WTC11 (cell line): ENCODE measurements at regions not wholly inside any gene's neighbourhood (a gene's known extent, or its start where the extent isn't known, plus 50 kb on each side); places are given as distances from the start of the nearest gene placed in this dataset.

Source experiments
- ATAC-seq: fragments of 200-7000 bp; cut with Tn5 transposase; 2 replicates; pipeline ENCODE4 v1.10.0; 2021; ENCODE audit warnings: mild to moderate bottlenecking, moderate library complexity
- CTCF ChIA-PET: fragments of 300-600 bp; sonication (Branson Sonifier 250); formaldehyde crosslinking; loops from one replicate; lab custom pipeline; 2021; ENCODE audit warnings: antibody characterized with exemption; lab: Charles Lee
- POLR2A ChIA-PET: fragments of 350-600 bp; sonication (Branson Sonifier 250); formaldehyde crosslinking; loops from one replicate; lab custom pipeline; 2021; ENCODE audit warnings: antibody characterized with exemption; lab: Charles Lee
- DNase-seq: peaks from one replicate; pipeline ENCODE4 v3.0.0; 2021; ENCODE audit warnings: low spot score
- H3K27ac Mint-ChIP-seq: 2 replicates; pipeline ENCODE4 v1.8.0; 2021; ENCODE audit warnings: mixed read lengths
- H3K27me3 Mint-ChIP-seq: 2 replicates; pipeline ENCODE4 v1.8.0; 2021; ENCODE audit warnings: low read depth, mild to moderate bottlenecking, moderate library complexity, mixed read lengths
- H3K36me3 Mint-ChIP-seq: 2 replicates; pipeline ENCODE4 v1.8.0; 2021; ENCODE audit warnings: mixed read lengths
- H3K4me1 Mint-ChIP-seq: 2 replicates; pipeline ENCODE4 v1.8.0; 2022; ENCODE audit warnings: mixed read lengths
- H3K4me3 Mint-ChIP-seq: 2 replicates; pipeline ENCODE4 v1.8.0; 2021; ENCODE audit warnings: mild to moderate bottlenecking, moderate library complexity, mixed read lengths
- H3K9me3 Mint-ChIP-seq: 2 replicates; pipeline ENCODE4 v1.8.0; 2021; ENCODE audit warnings: mixed read lengths
- CREB1 ChIP-seq: sonication (generic); formaldehyde crosslinking; IDR thresholded peaks from 2 replicates; pipeline ENCODE4 v1.8.0; 2023; ENCODE audit warnings: mild to moderate bottlenecking, missing genetic modification reagents
- ETV6 ChIP-seq: sonication (generic); formaldehyde crosslinking; IDR thresholded peaks from 2 replicates; pipeline ENCODE4 v1.8.1; 2022; ENCODE audit warnings: mild to moderate bottlenecking, missing genetic modification reagents
- FOXK1 ChIP-seq: sonication (generic); formaldehyde crosslinking; IDR thresholded peaks from 2 replicates; pipeline ENCODE4 v1.8.0; 2022; ENCODE audit warnings: mild to moderate bottlenecking, moderate library complexity, missing genetic modification reagents
- GTF2I ChIP-seq: fragments of 250-450 bp; sonication (Bioruptor Pico); conservative IDR thresholded peaks from 2 replicates; pipeline ENCODE4 v1.4.0; 2021; ENCODE audit warnings: mild to moderate bottlenecking
- JAZF1 ChIP-seq: fragments of 250-450 bp; sonication (Bioruptor Pico); IDR thresholded peaks from 2 replicates; pipeline ENCODE4 v1.9.0; 2021; ENCODE audit warnings: moderate library complexity, mild to moderate bottlenecking, inconsistent platforms
- KAT7 ChIP-seq: sonication (generic); formaldehyde crosslinking; IDR thresholded peaks from 2 replicates; pipeline ENCODE4 v1.8.1; 2023; ENCODE audit warnings: missing genetic modification reagents, mild to moderate bottlenecking, borderline replicate concordance
- MYBL2 ChIP-seq: sonication (generic); formaldehyde crosslinking; IDR thresholded peaks from 2 replicates; pipeline ENCODE4 v1.8.1; 2023; ENCODE audit warnings: mild to moderate bottlenecking, moderate library complexity, missing genetic modification reagents
- OVOL2 ChIP-seq: fragments of 250-450 bp; sonication (Bioruptor Pico); IDR thresholded peaks from 2 replicates; pipeline ENCODE4 v1.9.0; 2021; ENCODE audit warnings: mild to moderate bottlenecking, borderline replicate concordance
- SMAD3 ChIP-seq: sonication (generic); formaldehyde crosslinking; IDR thresholded peaks from 2 replicates; pipeline ENCODE4 v1.8.0; 2022; ENCODE audit warnings: missing genetic modification reagents, mild to moderate bottlenecking, borderline replicate concordance
- SP1 ChIP-seq: sonication (generic); formaldehyde crosslinking; conservative IDR thresholded peaks from 2 replicates; pipeline ENCODE4 v1.8.1; 2022; ENCODE audit warnings: missing genetic modification reagents
- ZNF121 ChIP-seq: sonication (generic); formaldehyde crosslinking; IDR thresholded peaks from 2 replicates; pipeline ENCODE4 v1.8.0; 2023; ENCODE audit warnings: missing genetic modification reagents
- ZNF416 ChIP-seq: fragments of 250-450 bp; sonication (Bioruptor Pico); IDR thresholded peaks from 2 replicates; pipeline ENCODE4 v1.9.0; 2021; ENCODE audit warnings: mild to moderate bottlenecking, inconsistent platforms
- TF ChIP-seq, protein P1 (sequence below): sonication (generic); formaldehyde crosslinking; conservative IDR thresholded peaks from 2 replicates; pipeline ENCODE4 v1.8.1; 2022; ENCODE audit warnings: mild to moderate bottlenecking, missing genetic modification reagents
- TF ChIP-seq, protein P2 (sequence below): sonication (generic); formaldehyde crosslinking; IDR thresholded peaks from 2 replicates; pipeline ENCODE4 v1.8.0; 2023; ENCODE audit warnings: mild to moderate bottlenecking, missing genetic modification reagents
- TF ChIP-seq, protein P3 (sequence below): sonication (generic); formaldehyde crosslinking; IDR thresholded peaks from 2 replicates; pipeline ENCODE4 v1.8.0; 2022; ENCODE audit warnings: mild to moderate bottlenecking, missing genetic modification reagents
- TF ChIP-seq, protein P4 (sequence below): sonication (generic); formaldehyde crosslinking; IDR thresholded peaks from 2 replicates; pipeline ENCODE4 v1.8.1; 2022; ENCODE audit warnings: missing genetic modification reagents, borderline replicate concordance
- TF ChIP-seq, protein P5 (sequence below): sonication (generic); formaldehyde crosslinking; conservative IDR thresholded peaks from 2 replicates; pipeline ENCODE4 v1.8.1; 2023; ENCODE audit warnings: mild to moderate bottlenecking, low read depth, missing genetic modification reagents, moderate library complexity
- TF ChIP-seq, protein P6 (sequence below): sonication (generic); formaldehyde crosslinking; IDR thresholded peaks from 2 replicates; pipeline ENCODE4 v1.8.1; 2022; ENCODE audit warnings: low read depth, missing genetic modification reagents, borderline replicate concordance
- TF ChIP-seq, protein P7 (sequence below): sonication (generic); formaldehyde crosslinking; IDR thresholded peaks from 2 replicates; pipeline ENCODE4 v1.8.1; 2023; ENCODE audit warnings: mild to moderate bottlenecking, missing genetic modification reagents, borderline replicate concordance

DNA sequence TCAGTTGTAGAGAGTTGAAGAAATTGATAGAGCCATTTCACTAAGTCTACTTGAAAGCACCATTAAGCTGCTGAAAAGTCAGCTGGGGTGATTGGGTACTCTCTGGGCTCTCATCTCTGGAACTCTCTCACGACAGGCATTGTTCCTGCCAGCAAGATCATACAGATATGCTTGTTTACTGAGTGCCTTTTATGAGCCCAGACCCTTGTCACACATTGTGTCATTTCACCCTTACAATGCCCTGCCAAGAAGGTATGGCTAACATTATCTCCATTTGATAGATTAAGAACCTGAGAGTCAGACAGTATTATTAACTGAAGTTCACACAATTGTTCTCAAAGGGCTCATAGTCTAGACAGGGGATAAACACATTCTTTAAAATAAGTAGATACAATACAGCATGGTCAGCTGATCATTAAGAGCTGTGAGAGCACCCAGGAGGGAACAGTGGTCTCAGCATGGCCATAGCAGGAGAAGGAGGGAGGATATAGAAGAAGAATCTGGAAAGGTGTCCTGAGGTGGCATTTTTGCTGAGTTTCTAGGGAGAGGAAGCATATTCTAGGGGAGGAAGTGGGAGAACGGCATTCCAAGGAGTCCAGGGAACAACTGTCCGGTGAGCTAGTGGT is 580.5 kb downstream of the INSC start:
- peaks cover 6% of the 10 kb centered on the region for H3K4me1 Mint-ChIP-seq
- POLR2A ChIA-PET: no interaction called here

DNA sequence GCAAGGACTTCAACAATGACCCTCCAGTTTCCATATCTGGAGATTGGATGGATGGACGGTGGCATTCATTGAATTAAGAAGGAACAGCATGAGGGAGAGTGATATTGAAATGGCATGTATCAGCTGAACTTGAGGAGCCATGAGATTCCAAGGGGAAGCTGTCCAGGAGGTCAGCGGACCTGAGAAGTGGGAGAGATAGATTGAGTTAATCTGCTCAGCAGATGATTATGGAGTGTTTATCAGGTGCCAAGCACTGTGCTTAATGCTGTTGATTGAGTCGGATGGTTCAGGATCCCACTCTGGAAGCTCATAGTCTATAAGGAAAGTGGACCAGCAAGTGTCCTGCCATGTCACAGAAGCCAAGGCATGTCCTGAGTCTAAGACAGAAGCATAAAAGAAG is 581.3 kb downstream of the INSC start:
- ChIA-PET CTCF (no interaction called here), POLR2A (no interaction called here)
- peaks cover 25% of the 10 kb centered on the region for H3K9me3 Mint-ChIP-seq
- peaks cover 3% of the 10 kb centered on the region; the same call in 1 of the 2 replicates for H3K27me3 Mint-ChIP-seq
- TF ChIP-seq, protein P1, sequence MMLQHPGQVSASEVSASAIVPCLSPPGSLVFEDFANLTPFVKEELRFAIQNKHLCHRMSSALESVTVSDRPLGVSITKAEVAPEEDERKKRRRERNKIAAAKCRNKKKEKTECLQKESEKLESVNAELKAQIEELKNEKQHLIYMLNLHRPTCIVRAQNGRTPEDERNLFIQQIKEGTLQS (CRISPR knock-in tag): no peak
- TF ChIP-seq ZNF416 (CRISPR knock-in tag) (no peak), MYBL2 (CRISPR knock-in tag) (no peak), SP1 (CRISPR knock-in tag) (no peak), JAZF1 (CRISPR knock-in tag) (no peak)
- TF ChIP-seq, protein P2, sequence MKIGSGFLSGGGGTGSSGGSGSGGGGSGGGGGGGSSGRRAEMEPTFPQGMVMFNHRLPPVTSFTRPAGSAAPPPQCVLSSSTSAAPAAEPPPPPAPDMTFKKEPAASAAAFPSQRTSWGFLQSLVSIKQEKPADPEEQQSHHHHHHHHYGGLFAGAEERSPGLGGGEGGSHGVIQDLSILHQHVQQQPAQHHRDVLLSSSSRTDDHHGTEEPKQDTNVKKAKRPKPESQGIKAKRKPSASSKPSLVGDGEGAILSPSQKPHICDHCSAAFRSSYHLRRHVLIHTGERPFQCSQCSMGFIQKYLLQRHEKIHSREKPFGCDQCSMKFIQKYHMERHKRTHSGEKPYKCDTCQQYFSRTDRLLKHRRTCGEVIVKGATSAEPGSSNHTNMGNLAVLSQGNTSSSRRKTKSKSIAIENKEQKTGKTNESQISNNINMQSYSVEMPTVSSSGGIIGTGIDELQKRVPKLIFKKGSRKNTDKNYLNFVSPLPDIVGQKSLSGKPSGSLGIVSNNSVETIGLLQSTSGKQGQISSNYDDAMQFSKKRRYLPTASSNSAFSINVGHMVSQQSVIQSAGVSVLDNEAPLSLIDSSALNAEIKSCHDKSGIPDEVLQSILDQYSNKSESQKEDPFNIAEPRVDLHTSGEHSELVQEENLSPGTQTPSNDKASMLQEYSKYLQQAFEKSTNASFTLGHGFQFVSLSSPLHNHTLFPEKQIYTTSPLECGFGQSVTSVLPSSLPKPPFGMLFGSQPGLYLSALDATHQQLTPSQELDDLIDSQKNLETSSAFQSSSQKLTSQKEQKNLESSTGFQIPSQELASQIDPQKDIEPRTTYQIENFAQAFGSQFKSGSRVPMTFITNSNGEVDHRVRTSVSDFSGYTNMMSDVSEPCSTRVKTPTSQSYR (CRISPR knock-in tag): no peak
- TF ChIP-seq, protein P3, sequence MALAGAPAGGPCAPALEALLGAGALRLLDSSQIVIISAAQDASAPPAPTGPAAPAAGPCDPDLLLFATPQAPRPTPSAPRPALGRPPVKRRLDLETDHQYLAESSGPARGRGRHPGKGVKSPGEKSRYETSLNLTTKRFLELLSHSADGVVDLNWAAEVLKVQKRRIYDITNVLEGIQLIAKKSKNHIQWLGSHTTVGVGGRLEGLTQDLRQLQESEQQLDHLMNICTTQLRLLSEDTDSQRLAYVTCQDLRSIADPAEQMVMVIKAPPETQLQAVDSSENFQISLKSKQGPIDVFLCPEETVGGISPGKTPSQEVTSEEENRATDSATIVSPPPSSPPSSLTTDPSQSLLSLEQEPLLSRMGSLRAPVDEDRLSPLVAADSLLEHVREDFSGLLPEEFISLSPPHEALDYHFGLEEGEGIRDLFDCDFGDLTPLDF (CRISPR knock-in tag): no peak
- TF ChIP-seq, protein P4, sequence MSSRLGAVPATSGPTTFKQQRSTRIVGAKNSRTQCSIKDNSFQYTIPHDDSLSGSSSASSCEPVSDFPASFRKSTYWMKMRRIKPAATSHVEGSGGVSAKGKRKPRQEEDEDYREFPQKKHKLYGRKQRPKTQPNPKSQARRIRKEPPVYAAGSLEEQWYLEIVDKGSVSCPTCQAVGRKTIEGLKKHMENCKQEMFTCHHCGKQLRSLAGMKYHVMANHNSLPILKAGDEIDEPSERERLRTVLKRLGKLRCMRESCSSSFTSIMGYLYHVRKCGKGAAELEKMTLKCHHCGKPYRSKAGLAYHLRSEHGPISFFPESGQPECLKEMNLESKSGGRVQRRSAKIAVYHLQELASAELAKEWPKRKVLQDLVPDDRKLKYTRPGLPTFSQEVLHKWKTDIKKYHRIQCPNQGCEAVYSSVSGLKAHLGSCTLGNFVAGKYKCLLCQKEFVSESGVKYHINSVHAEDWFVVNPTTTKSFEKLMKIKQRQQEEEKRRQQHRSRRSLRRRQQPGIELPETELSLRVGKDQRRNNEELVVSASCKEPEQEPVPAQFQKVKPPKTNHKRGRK: no peak
- TF ChIP-seq, protein P5, sequence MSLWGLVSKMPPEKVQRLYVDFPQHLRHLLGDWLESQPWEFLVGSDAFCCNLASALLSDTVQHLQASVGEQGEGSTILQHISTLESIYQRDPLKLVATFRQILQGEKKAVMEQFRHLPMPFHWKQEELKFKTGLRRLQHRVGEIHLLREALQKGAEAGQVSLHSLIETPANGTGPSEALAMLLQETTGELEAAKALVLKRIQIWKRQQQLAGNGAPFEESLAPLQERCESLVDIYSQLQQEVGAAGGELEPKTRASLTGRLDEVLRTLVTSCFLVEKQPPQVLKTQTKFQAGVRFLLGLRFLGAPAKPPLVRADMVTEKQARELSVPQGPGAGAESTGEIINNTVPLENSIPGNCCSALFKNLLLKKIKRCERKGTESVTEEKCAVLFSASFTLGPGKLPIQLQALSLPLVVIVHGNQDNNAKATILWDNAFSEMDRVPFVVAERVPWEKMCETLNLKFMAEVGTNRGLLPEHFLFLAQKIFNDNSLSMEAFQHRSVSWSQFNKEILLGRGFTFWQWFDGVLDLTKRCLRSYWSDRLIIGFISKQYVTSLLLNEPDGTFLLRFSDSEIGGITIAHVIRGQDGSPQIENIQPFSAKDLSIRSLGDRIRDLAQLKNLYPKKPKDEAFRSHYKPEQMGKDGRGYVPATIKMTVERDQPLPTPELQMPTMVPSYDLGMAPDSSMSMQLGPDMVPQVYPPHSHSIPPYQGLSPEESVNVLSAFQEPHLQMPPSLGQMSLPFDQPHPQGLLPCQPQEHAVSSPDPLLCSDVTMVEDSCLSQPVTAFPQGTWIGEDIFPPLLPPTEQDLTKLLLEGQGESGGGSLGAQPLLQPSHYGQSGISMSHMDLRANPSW (CRISPR knock-in tag): no peak
- H3K4me1 Mint-ChIP-seq: peaks cover 3% of the 10 kb centered on the region; the same call in 1 of the 2 replicates
- DNase-seq: no peak
- no peak for ATAC-seq
- no peak overlapping the region for H3K27ac Mint-ChIP-seq
- no peak overlapping the region for H3K4me3 Mint-ChIP-seq
- H3K36me3 Mint-ChIP-seq: peaks cover 10% of the 10 kb centered on the region

More for the DNA sequence above, 580.5 kb downstream of the INSC start:
- DNase-seq (no peak), ATAC-seq (no peak)
- Mint-ChIP-seq H3K4me3 (no peak overlapping the region), H3K9me3 (peaks cover 26% of the 10 kb centered on the region), H3K27me3 (peaks cover 3% of the 10 kb centered on the region; the same call in 1 of the 2 replicates), H3K36me3 (peaks cover 10% of the 10 kb centered on the region), H3K27ac (no peak overlapping the region)
- CTCF ChIA-PET: interaction anchor here (1.6 kb wide), 1 partner anchor 45 kb away, joined by 6 read pairs; no protein-coding TSS in a partner anchor
- TF ChIP-seq CREB1 (CRISPR knock-in tag) (no peak), FOXK1 (CRISPR knock-in tag) (no peak), ZNF121 (CRISPR knock-in tag) (no peak), ETV6 (no peak), SMAD3 (CRISPR knock-in tag) (no peak), GTF2I (no peak), OVOL2 (CRISPR knock-in tag) (no peak), KAT7 (CRISPR knock-in tag) (no peak)
- TF ChIP-seq, protein P1 (CRISPR knock-in tag): no peak
- TF ChIP-seq, protein P6, sequence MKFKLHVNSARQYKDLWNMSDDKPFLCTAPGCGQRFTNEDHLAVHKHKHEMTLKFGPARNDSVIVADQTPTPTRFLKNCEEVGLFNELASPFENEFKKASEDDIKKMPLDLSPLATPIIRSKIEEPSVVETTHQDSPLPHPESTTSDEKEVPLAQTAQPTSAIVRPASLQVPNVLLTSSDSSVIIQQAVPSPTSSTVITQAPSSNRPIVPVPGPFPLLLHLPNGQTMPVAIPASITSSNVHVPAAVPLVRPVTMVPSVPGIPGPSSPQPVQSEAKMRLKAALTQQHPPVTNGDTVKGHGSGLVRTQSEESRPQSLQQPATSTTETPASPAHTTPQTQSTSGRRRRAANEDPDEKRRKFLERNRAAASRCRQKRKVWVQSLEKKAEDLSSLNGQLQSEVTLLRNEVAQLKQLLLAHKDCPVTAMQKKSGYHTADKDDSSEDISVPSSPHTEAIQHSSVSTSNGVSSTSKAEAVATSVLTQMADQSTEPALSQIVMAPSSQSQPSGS (CRISPR knock-in tag): no peak
- TF ChIP-seq, protein P7, sequence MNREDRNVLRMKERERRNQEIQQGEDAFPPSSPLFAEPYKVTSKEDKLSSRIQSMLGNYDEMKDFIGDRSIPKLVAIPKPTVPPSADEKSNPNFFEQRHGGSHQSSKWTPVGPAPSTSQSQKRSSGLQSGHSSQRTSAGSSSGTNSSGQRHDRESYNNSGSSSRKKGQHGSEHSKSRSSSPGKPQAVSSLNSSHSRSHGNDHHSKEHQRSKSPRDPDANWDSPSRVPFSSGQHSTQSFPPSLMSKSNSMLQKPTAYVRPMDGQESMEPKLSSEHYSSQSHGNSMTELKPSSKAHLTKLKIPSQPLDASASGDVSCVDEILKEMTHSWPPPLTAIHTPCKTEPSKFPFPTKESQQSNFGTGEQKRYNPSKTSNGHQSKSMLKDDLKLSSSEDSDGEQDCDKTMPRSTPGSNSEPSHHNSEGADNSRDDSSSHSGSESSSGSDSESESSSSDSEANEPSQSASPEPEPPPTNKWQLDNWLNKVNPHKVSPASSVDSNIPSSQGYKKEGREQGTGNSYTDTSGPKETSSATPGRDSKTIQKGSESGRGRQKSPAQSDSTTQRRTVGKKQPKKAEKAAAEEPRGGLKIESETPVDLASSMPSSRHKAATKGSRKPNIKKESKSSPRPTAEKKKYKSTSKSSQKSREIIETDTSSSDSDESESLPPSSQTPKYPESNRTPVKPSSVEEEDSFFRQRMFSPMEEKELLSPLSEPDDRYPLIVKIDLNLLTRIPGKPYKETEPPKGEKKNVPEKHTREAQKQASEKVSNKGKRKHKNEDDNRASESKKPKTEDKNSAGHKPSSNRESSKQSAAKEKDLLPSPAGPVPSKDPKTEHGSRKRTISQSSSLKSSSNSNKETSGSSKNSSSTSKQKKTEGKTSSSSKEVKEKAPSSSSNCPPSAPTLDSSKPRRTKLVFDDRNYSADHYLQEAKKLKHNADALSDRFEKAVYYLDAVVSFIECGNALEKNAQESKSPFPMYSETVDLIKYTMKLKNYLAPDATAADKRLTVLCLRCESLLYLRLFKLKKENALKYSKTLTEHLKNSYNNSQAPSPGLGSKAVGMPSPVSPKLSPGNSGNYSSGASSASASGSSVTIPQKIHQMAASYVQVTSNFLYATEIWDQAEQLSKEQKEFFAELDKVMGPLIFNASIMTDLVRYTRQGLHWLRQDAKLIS (CRISPR knock-in tag): no peak
